ENCODE measurements at regions not wholly inside any gene's neighbourhood (a gene's known extent, or its start where the extent isn't known, plus 50 kb on each side); places are given as distances from the start of the nearest gene placed in this dataset.

GRCh38 chr7:63043657-63044543, 954.7 kb upstream of the ZNF722 start:
- no peak for DNase-seq (ENCODE audit: low read depth in 2 of 2)
- no peak for TF ChIP-seq CTCF (IDR thresholded peaks at IDR 0.05; ENCODE audit: low read depth, low read length)
- H3K4me3 ChIP-seq (replicated peaks in 1 of 2; ENCODE audit: low read depth in 2 of 2, low read length in 2 of 2), result no peak overlapping the region

GRCh38 chr7:63044721-63045120, 953.9 kb upstream of the ZNF722 start:
- H3K4me3 ChIP-seq (replicated peaks in 1 of 2; ENCODE audit: low read depth in 2 of 2, low read length in 2 of 2), result no peak overlapping the region
- DNase-seq (ENCODE audit: low read depth in 2 of 2), result no peak
- TF ChIP-seq CTCF (IDR thresholded peaks at IDR 0.05; ENCODE audit: low read depth, low read length), result no peak

- no peak overlapping the region for H3K4me3 ChIP-seq (replicated peaks in 1 of 2; ENCODE audit: low read depth in 2 of 2, low read length in 2 of 2)
- TF ChIP-seq CTCF (IDR thresholded peaks at IDR 0.05; ENCODE audit: low read depth, low read length), result no peak
- no peak for DNase-seq (ENCODE audit: low read depth in 2 of 2)
Measured at GRCh38 chr7:63045575-63045974, 953.1 kb upstream of the ZNF722 start.

- no peak overlapping the region for H3K4me3 ChIP-seq (replicated peaks in 1 of 2; ENCODE audit: low read depth in 2 of 2, low read length in 2 of 2)
- TF ChIP-seq CTCF (IDR thresholded peaks at IDR 0.05; ENCODE audit: low read depth, low read length), result no peak
- no peak for DNase-seq (ENCODE audit: low read depth in 2 of 2)
Measured at GRCh38 chr7:63046612-63047011, 952.0 kb upstream of the ZNF722 start.

- DNase-seq (ENCODE audit: low read depth in 2 of 2), result no peak
- TF ChIP-seq CTCF (IDR thresholded peaks at IDR 0.05; ENCODE audit: low read depth, low read length), result no peak
- H3K4me3 ChIP-seq (replicated peaks in 1 of 2; ENCODE audit: low read depth in 2 of 2, low read length in 2 of 2), result no peak overlapping the region
Measured at GRCh38 chr7:63047061-63047460, 951.6 kb upstream of the ZNF722 start.

- TF ChIP-seq CTCF (IDR thresholded peaks at IDR 0.05; ENCODE audit: low read depth, low read length), result no peak
- H3K4me3 ChIP-seq (replicated peaks in 1 of 2; ENCODE audit: low read depth in 2 of 2, low read length in 2 of 2), result no peak overlapping the region
- DNase-seq (ENCODE audit: low read depth in 2 of 2), result no peak
Measured at GRCh38 chr7:63047546-63047945, 951.1 kb upstream of the ZNF722 start.

Measured in cardiac fibroblast (primary cell).